HG03521 (cell line): ENCODE measurements at regions not wholly inside any gene's neighbourhood (a gene's known extent, or its start where the extent isn't known, plus 50 kb on each side); places are given as distances from the start of the nearest gene placed in this dataset.

Source experiments
- ATAC-seq: cut with Tn5 transposase; IDR thresholded peaks from one replicate; pipeline ENCODE4 v1.9.1; 2021; ENCODE audit warnings: mild to moderate bottlenecking, moderate library complexity; ENCODE audit not compliant: unreplicated experiment

- no peak for ATAC-seq
Measured at GRCh38 chr20:60926831-60927230, 325.2 kb upstream of the CDH4 start.

DNA sequence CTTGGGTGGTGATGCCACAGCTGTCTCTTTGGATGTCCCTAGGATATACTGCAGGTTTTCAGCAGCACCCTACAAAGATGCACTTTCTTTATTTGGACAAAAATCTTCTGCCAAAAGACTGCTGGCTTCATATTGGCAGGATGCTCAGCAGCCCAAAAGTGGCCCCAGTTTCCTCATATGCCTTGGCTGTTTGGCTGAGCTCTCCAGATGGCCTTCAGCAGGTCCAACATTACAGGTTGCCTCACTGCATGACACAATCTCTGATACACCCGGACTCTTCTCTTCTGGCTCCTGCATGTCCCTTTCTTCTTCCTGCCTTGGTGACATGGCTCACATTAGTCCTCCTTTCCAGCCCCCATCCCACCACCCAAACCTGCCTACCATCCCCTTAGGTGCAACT, 323.7 kb upstream of the CDH4 start:
- ATAC-seq = no peak

DNA sequence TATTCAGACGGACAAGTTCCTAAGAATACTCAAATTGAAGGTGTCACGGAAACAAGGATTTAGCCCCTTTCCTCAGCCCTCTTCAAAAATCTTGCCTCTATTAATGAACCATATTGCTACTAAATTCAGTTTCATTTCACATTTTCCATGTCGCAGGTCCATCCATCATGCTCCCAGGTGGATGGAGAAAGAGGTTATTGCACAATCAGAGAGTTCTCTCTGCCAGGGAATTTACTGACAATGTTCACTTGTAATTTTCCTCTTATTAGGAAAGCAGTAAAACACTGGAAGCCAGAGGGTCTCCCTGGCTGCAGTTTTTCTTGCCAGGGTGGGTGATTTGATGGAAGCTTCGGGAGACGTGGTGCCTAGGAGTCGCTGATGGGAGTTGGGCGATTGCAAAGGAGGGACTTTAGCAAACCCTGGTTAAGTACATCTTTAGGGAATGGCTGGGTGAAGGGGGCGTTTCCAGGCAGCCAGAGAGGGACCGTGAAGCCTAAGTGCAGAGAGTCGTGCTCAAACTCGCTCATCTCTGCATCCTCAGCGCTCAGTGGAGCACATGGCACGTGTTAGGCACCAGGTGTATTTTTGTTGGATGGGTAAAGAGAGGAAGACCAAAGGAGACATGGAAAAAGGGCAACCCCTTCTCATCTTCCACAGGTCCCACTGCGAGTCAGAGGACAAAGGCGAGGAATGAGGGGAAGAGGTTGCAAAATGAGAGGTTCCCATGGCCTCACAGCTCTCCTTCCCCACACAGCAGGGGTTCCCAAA, 321.9 kb upstream of the CDH4 start:
- ATAC-seq = no peak

- ATAC-seq = no peak
Measured at GRCh38 chr20:60931696-60932095, 320.4 kb upstream of the CDH4 start.

DNA sequence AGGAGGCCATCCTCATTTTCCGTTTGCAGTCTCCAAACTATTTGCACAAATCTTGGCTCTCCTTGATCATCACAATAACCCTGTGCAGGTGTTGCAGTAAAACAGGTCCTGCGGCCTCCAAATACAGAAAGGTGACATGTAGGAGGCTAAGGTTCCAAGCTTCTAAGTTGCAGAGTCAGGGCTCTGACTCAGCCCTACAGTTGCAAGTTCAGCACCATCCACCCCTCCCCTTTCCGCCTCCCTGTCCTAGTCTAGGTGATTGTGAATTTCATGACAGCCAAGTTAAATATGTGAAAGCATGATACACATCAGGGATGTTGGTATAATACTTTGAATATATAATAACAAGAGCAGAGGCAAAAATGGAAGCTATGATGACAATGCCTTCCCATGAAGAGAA, 317.3 kb upstream of the CDH4 start:
- ATAC-seq = no peak

GRCh38 chr20:60935971-60936370, 316.1 kb upstream of the CDH4 start:
- no peak for ATAC-seq

DNA sequence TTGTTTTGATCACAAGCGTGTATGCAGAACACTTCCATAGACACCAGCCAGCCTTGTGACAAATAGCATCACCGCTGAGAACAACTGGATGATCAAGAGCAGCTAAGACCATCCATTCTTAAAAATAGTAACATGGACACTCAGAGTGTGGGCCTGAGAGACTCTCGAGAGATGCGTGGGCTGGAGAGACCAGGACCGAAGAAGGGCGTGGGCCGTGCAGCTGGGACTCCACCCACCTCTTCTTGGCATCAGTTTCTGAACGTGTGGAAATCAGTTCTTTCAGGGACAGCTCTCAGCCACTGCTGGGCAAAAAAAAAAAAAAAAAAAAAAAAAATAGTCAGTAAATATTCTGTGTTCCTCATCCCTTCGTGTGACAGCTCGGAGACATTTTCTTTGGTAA, 314.5 kb upstream of the CDH4 start:
- no peak for ATAC-seq

DNA sequence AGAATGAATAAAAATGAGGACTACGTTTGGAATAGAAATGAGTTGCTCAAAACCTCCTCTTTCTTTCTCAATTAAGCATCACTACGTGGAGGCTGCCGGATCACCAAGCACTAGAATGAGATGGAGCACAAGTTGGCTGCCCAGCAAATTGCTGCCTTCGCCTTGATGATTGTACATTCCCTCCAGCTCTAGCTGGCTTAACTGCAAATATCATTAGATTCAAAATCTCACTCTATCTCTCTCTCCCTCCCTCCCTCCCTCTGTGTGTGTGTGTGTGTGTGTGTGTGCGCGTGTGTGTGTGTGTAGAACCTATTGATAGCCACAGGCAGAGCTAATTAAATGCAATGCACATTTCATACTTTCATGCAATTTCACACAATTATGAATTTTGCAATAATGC, 310.7 kb upstream of the CDH4 start:
- no peak for ATAC-seq

DNA sequence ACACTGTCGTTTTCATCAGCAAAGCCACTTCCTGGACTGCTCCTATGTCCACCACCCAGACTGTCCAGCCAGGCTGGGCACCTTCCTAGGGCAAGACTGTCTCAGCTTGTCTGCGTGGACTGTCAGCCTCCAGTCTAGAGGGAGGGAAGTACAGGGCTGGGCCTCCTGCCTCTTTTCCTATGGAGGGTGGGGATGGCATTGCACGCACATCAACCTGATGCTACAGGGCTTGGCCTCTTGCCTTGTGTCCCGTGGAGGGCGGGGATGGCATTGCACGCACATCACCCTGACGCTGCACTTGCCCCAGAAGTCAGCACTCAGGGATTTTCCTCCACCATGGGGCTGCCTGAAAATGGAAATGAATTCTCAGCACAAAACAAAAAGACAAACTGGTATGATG, 304.2 kb upstream of the CDH4 start:
- ATAC-seq = no peak

DNA sequence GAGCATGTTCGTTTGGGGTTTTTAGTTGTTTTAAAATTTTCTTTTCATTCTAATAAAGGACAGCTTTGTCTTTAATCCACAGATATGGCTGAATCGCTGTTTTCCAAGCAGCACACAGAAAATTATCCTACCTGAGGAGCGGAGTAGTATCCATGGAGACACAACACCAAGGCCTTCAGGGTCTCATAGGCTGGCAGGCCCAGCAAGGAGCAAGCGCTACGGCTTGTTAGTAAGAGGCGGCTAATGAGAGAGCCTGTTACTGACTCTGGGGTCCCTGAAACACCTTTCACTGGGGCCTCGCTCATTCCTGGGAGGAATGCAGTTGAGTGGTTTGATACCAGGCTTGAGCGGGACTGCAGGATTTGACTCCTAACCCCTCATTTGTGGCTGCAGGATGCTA, 303.8 kb upstream of the CDH4 start:
- ATAC-seq = no peak

GRCh38 chr20:60950561-60950960, 301.5 kb upstream of the CDH4 start:
- no peak for ATAC-seq

- ATAC-seq = no peak
Measured at GRCh38 chr20:60950974-60951373, 301.1 kb upstream of the CDH4 start.

DNA sequence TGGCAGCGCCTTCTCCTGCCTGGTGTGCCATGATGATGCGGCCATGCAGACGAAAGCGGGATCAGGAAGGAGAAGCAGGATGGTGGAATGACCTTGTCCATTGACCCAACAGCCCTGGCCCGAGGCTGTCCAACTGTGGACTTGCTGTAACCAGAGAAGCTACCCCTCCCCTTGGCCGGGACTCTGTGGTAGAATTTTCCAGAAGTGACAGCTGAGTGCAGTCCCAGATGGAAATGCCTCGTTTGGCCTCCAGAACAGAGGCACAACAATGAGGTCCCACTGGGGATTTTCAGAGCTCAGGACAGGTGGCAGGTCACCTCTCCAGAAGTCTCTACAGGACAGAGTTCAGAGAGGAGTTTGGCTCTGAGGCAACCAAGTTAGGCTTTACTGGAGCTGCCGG, 299.2 kb upstream of the CDH4 start:
- no peak for ATAC-seq

DNA sequence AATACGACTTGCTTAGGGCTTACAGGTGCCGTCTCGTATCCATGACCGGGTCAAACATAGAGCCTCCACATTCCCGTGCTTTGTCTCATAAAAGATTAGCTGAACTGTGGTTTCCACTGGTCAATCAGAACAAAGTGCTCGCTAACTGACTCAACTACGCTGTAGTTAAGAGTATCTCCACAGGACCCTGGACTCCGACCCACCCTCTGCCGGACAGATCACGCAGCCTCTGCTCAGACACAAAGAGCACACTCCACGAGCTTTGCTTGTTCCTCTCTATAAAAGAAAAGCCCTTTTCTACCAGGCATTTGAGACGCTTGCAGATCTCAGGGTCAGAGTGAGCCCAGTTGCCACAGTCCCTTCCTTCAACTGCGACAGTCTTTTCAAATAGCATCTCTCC, 298.7 kb upstream of the CDH4 start:
- no peak for ATAC-seq

DNA sequence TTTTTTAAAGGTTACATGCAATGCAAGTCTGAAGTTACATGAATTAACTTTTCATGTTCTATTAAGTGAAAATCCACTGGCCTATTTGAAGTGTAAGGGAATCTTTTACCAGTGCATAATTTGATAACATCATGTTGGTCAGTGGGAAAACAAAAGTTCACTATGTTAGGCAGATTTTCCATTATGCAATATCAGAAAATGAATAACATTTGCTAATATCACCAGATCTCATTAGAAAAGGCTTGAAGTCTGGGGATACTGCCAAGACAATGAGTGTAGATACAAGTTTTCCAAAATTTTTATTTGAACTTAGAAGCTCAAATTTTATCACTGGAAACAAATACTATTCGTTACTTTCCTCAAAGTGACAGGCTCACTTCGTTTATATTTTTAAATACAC, 296.4 kb upstream of the CDH4 start:
- ATAC-seq = no peak

- no peak for ATAC-seq
Measured at GRCh38 chr20:60956194-60956593, 295.9 kb upstream of the CDH4 start.

GRCh38 chr20:60957621-60958020, 294.4 kb upstream of the CDH4 start:
- no peak for ATAC-seq

DNA sequence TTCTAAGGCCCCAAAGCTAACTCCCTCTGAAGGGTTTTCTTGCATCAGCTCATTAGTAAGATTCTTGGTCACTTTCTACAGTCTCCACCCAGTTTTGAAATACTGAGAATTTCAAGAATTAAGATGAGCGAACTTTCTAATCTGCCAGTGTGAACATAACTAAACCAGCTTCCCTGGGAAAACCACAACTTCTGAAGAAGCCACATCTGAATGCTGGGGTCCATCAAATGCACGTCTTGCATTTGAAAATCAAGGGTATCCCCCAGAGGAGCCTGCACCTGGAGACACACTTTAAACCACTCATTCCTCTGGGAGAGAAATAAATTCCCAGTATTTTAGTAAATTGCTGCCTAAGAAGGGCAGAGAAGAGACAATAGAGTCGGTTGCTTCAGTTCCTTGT, 292.1 kb upstream of the CDH4 start:
- ATAC-seq = no peak

DNA sequence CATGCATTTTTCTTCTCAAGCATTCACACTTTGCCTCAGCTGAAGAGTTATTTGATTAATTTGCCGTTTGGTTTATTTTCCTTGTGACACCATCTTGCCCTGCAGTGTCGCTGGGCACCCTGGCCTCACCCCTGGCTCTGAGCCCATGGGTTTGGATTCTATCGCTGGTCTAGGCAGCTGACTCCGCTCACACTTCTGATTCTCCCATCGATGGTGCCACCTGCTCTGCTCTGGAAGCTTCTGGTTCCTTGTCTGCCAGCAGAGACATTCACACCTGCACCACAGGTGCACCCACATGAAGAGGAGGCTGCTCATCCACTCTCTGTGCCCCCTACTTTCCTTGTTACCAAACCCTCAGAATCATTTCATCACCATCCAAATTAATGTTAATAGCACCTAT, 291.6 kb upstream of the CDH4 start:
- no peak for ATAC-seq

DNA sequence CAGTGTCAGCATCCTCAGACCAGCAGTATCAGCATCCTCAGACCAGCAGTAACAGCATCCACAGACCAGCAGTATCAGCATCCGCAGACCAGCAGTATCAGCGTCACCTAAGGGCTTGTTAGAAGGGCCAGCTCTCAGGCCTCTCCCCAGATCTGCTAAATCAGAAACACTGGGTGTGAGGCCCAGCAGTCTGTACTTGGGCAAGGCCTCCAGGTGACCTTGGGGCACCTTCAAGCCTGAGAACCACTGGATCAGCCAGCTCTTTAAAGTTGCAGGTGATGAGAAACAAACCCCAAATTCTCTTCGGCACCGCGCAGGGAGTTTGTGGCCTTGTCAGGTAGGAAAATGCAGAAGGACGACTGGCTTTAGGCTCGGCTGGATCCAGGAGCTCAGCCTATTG, 290.5 kb upstream of the CDH4 start:
- ATAC-seq = no peak

- no peak for ATAC-seq
Measured at GRCh38 chr20:60962367-60963045, 289.6 kb upstream of the CDH4 start.

DNA sequence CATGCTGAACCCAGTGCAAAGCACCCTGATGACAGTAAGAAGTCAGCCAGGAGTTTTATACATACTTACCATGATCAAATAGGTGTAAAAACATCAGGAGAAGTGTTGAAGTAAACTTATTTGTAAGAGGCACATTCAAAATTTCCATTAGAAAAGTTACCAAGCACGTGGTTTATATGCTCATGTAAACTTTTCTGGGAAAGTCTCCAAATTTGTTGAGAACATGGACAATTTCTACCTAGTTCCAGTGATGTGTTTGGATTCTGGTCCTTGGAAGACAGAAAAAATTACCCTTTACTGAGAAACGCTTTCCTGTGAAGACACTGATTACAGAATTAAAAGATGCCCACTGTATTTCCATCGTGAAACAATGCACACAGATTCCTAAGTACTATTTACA, 288.9 kb upstream of the CDH4 start:
- ATAC-seq = no peak

DNA sequence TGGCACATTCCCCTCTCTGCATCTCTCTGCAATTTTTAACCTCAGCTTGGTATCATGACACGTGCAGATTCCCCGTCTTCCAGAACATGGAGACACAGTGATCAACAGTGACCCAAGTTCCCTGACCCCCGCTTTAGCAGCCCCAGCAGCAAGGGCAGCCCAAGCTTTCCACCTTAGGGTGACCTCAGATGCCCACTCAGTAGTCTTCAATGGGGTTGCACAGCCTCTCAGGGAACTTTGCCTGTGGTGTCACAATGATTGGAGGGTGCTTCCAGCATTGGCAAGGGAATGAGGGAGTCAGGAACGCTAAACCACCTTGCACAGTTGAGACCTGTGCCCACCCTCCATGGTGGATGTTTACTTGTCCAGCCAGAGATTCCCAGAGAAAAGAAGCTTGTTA, 287.1 kb upstream of the CDH4 start:
- no peak for ATAC-seq
